DND-41 (cell line): ENCODE measurements at regions not wholly inside any gene's neighbourhood (a gene's known extent, or its start where the extent isn't known, plus 50 kb on each side); places are given as distances from the start of the nearest gene placed in this dataset.

Source experiments
- ATAC-seq: fragments of 200-7000 bp; cut with Tn5 transposase; 3 replicates; pipeline ENCODE4 v1.9.1; 2021; ENCODE audit warnings: low read depth; ENCODE audit not compliant: insufficient read depth
- DNase-seq: peaks from one replicate; pipeline ENCODE4 v3.0.0-alpha.2; 2020
- H2AFZ ChIP-seq: 2 replicates; pipeline ENCODE4 v1.6.0; 2012; ENCODE audit warnings: low read depth, low read length
- H3K27ac ChIP-seq: 2 replicates; pipeline ENCODE4 v1.5.1; 2012; ENCODE audit warnings: low read length, inconsistent platforms
- H3K27me3 ChIP-seq: fragments of 200-600 bp; sonication (generic); 2 replicates; pipeline ENCODE4 v1.6.0; 2012; ENCODE audit warnings: low read length, mild to moderate bottlenecking, inconsistent platforms; ENCODE audit not compliant: insufficient read depth, poor library complexity
- H3K36me3 ChIP-seq: 2 replicates; pipeline ENCODE4 v1.5.1; 2012; ENCODE audit warnings: low read length, inconsistent platforms; ENCODE audit not compliant: insufficient read depth
- H3K4me1 ChIP-seq: 2 replicates; pipeline ENCODE4 v1.5.1; 2012; ENCODE audit warnings: mild to moderate bottlenecking, low read length; ENCODE audit not compliant: insufficient read depth
- H3K4me2 ChIP-seq: 2 replicates; pipeline ENCODE4 v1.6.0; 2012; ENCODE audit warnings: mild to moderate bottlenecking, moderate library complexity, low read length, inconsistent platforms; ENCODE audit not compliant: insufficient read depth
- H3K4me3 ChIP-seq, 2 experiments: fragments of 200-600 bp in 1 of 2; shearing (Covaris generic) in 1 of 2; 2 replicates each; pipeline ENCODE4 v1.5.1; 2012 to 2016; ENCODE audit warnings: inconsistent platforms in 2 of 2, low read length in 2 of 2, mild to moderate bottlenecking in 2 of 2, low read depth in 1 of 2, moderate library complexity in 1 of 2
- H3K79me2 ChIP-seq: 2 replicates; pipeline ENCODE4 v1.6.0; 2012; ENCODE audit warnings: low read length, inconsistent platforms; ENCODE audit not compliant: insufficient read depth
- H3K9ac ChIP-seq: 2 replicates; pipeline ENCODE4 v1.6.0; 2012; ENCODE audit warnings: low read depth, mild to moderate bottlenecking, inconsistent platforms, low read length, moderate library complexity
- H3K9me3 ChIP-seq: 2 replicates; pipeline ENCODE4 v1.5.1; 2012; ENCODE audit warnings: low read length, moderate library complexity, mild to moderate bottlenecking, inconsistent platforms; ENCODE audit not compliant: insufficient read depth, severe bottlenecking
- H4K20me1 ChIP-seq: 2 replicates; pipeline ENCODE4 v1.6.0; 2012; ENCODE audit warnings: low read length; ENCODE audit not compliant: insufficient read depth
- EZH2 ChIP-seq: IDR thresholded peaks from 3 replicates; pipeline ENCODE4 v1.6.1; 2012; ENCODE audit warnings: borderline replicate concordance, low read depth, mild to moderate bottlenecking, moderate library complexity, low read length, inconsistent platforms; ENCODE audit not compliant: severe bottlenecking
- TF ChIP-seq, protein P1 (sequence below): IDR thresholded peaks from 2 replicates; pipeline ENCODE4 v1.5.1; 2012; ENCODE audit warnings: borderline replicate concordance, low read length, moderate library complexity, mild to moderate bottlenecking; ENCODE audit not compliant: poor library complexity, severe bottlenecking; ENCODE audit errors: extremely low read depth

DNA sequence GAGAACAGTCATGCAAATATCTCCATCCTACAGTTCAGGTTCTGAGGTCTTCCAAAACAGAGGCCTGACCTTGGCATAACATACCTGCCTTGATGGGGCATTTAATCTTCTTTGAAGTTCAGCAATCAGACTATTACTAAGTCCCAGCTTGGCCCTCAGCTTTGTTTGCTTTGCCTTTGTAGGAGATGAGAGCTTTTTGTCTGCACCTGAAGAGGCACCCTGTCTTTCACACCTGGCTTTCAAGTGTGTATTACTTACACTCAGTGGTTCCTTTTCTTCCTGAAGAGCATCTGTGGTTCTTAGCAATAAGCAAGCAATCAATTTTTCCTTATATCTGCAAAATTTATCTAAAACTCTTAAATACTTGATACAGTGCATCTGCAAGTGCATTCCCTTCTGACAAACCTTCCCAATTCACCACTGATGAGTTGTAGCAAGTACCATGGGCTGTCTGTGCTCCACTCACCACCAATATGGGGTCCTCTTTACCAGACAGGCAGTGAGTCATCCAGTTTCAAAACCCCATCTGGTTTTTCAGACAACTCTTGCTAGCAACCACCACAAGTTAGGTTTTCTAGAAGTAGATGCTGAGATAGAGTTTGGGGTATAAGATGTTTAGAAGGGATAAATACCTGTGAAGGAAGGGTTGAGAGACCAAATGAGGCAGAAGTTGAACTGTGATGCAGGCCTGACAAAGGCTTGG, 100.2 kb downstream of the HINT1 start:
- no peak for ATAC-seq
- TF ChIP-seq EZH2 = no peak
- TF ChIP-seq, protein P1, sequence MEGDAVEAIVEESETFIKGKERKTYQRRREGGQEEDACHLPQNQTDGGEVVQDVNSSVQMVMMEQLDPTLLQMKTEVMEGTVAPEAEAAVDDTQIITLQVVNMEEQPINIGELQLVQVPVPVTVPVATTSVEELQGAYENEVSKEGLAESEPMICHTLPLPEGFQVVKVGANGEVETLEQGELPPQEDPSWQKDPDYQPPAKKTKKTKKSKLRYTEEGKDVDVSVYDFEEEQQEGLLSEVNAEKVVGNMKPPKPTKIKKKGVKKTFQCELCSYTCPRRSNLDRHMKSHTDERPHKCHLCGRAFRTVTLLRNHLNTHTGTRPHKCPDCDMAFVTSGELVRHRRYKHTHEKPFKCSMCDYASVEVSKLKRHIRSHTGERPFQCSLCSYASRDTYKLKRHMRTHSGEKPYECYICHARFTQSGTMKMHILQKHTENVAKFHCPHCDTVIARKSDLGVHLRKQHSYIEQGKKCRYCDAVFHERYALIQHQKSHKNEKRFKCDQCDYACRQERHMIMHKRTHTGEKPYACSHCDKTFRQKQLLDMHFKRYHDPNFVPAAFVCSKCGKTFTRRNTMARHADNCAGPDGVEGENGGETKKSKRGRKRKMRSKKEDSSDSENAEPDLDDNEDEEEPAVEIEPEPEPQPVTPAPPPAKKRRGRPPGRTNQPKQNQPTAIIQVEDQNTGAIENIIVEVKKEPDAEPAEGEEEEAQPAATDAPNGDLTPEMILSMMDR = no peak

DNA sequence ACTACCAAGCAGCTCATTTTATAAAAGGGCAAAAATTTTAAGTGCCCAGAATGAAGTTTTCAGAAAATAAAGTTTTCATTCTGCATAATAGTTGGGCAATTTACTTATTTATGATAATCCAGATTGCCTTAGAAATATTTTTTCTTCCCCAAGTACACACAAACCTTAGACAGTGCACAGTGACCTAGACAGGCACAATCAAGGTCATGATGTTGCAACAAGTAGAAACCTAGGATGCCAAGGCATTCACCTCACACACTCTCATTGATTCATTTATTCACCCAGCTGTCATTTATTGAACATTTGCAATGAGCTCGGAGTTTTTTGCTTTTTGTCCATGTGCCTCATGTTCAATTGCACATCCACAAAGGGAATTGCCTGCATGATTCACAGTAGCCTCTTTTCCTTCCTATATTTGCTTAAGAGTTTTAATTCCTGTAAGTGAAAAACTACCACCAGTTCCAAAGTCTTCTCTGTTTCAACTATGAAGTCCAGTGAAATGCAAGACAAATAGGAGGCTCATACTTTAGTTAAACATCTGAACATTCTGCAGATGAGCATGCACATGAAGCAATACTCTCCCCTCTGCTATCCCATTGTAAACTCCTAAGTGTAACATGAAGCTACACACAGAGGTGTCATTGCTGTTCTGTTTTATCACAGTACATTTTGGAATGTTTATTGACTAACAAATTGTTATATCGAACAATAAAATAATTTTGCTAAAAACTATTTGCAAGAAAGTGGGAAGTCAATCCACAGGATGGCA, 122.9 kb downstream of the HINT1 start:
- no peak for ATAC-seq
- H3K9ac ChIP-seq = no peak overlapping the region
- H3K27me3 ChIP-seq = no peaks in the 10 kb centered on the region
- no peak overlapping the region for H2AFZ ChIP-seq
- H3K9me3 ChIP-seq = no peaks in the 10 kb centered on the region
- H3K4me1 ChIP-seq = no peaks in the 10 kb centered on the region
- H3K79me2 ChIP-seq = no peaks in the 10 kb centered on the region
- H3K4me3 ChIP-seq = no peak overlapping the region
- no peak overlapping the region for H3K4me2 ChIP-seq
- H3K36me3 ChIP-seq = no peaks in the 10 kb centered on the region
- TF ChIP-seq EZH2 = no peak
- TF ChIP-seq, protein P1 = no peak
- no peak for DNase-seq
- H4K20me1 ChIP-seq = no peaks in the 10 kb centered on the region
- no peak overlapping the region for H3K27ac ChIP-seq

More for the DNA sequence above, 100.2 kb downstream of the HINT1 start:
- no peaks in the 10 kb centered on the region for H3K79me2 ChIP-seq
- no peak overlapping the region for H2AFZ ChIP-seq
- no peak overlapping the region for H3K27ac ChIP-seq
- H3K4me3 ChIP-seq = no peak overlapping the region
- peaks cover 3% of the 10 kb centered on the region for H3K9me3 ChIP-seq
- DNase-seq = no peak
- H3K27me3 ChIP-seq = no peaks in the 10 kb centered on the region
- H3K4me2 ChIP-seq = no peak overlapping the region
- H4K20me1 ChIP-seq = no peaks in the 10 kb centered on the region
- peaks cover 10% of the 10 kb centered on the region for H3K4me1 ChIP-seq
- no peaks in the 10 kb centered on the region for H3K36me3 ChIP-seq
- no peak overlapping the region for H3K9ac ChIP-seq

DNA sequence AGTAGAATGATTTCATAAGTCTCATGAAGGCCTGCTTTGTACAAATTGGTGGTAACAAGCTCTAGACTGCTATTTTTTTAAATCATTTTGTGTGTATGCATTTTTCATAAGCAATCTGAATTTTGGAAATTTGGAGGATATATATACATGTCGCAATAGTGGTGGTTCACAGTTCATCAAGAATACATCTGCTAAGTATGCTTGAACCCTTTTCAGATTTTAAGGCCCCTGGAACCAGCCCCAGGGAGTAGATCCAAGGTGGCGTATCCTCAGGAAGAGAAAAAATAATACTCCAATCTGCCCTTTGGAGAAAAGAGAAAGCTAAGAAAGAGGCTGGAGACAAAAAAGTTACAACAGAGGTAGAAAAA, 141.6 kb downstream of the HINT1 start:
- Histone ChIP-seq H3K27ac (no peak overlapping the region), H4K20me1 (no peaks in the 10 kb centered on the region), H3K79me2 (no peaks in the 10 kb centered on the region), H2AFZ (no peak overlapping the region), H3K4me3 (no peak overlapping the region), H3K36me3 (no peaks in the 10 kb centered on the region), H3K27me3 (no peaks in the 10 kb centered on the region), H3K9ac (no peak overlapping the region), H3K9me3 (no peaks in the 10 kb centered on the region), H3K4me2 (no peak overlapping the region), H3K4me1 (no peaks in the 10 kb centered on the region)
- DNase-seq (no peak), ATAC-seq (no peak)
- TF ChIP-seq, protein P1 = no peak
- no peak for TF ChIP-seq EZH2
